Kidney capillary endothelial cell (primary cell): ENCODE measurements at regions not wholly inside any gene's neighbourhood (a gene's known extent, or its start where the extent isn't known, plus 50 kb on each side); places are given as distances from the start of the nearest gene placed in this dataset.
"Not testable (repeated sequence)": the region's sequence is repeated elsewhere in the genome, so short reads cannot be mapped to it uniquely, and the experiment has no call there.

Source experiments
- DNase-seq: peaks from one replicate; pipeline ENCODE4 v3.0.0-alpha.2; 2018; ENCODE audit warnings: low spot score

DNA sequence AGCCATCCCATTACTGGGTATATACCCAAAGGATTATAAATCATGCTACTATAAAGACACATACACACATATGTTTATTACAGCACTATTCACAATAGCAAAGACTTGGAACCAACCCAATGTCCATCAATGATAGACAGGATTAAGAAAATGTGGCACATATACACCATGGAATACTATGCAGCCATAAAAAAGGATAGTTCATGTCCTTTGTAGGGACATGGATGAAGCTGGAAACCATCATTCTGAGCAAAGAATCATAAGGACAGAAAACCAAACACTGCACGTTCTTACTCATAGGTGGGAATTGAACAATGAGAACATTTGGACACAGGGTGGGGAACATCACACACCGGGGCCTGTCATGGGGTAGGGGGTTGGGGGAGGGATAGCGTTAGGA is 60.3 kb upstream of the NMU start:
- DNase-seq: not testable (repeated sequence)

DNA sequence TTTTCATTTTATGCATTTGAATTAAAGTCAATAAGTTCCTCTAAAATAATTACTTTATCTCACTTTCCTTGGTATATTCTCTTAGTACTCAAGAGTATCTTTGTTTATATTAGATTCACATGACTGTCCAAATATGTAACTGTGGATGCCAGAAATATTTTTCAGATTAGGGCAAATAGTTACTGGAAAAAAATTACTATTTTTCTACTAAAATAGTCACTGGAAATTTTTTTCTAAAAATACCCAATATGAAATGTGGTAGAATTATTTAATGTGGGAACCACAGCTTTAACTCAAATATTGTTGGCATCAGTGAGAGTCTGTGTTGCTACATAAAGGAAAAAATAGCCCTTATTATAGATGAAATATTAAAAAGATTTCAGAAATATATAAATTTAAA is 70.4 kb upstream of the NMU start:
- DNase-seq: no peak

DNA sequence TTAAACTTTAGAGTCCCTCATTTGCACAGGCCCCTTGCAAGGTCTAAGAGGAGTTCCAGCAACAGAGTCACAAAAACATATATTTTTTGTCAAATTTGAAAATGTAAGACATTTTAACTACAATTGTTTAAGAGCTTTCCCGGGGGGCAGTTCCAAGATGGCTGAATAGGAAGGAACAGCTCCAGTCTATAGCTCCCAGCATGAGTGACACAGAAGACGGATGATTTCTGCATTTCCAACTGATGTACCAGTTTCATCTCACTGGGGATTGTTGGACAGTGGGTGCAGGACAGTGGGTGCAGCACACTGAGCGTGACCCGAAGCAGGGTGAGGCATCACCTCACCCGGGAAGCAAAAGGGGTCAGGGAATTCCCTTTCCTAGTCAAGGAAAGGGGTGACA is 71.4 kb upstream of the NMU start:
- no peak for DNase-seq

DNA sequence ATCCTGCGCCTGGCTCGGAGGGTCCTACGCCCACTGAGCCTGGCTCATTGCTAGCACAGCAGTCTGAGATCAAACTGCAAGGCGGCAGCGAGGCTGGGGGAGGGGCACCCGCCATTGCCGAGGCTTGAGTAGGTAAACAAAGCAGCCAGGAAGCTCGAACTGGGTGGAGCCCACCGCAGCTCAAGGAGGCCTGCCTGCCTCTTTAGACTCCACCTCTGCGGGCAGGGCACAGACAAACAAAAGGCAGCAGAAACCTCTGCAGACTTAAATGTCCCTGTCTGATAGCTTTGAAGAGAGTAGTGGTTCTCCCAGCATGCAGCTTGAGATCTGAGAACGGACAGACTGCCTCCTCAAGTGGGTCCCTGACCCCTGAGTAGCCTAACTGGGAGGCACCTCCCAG is 71.9 kb upstream of the NMU start:
- not testable (repeated sequence) for DNase-seq

- not testable (repeated sequence) for DNase-seq
Observed at GRCh38 chr4:55712835-55713234, 76.7 kb upstream of the NMU start.

GRCh38 chr4:55721651-55722050 is 85.6 kb upstream of the NMU start:
- DNase-seq: no peak

GRCh38 chr4:55722132-55722531 is 86.0 kb upstream of the NMU start:
- no peak for DNase-seq

GRCh38 chr4:55723403-55723802 is 87.3 kb upstream of the NMU start:
- DNase-seq: no peak

DNA sequence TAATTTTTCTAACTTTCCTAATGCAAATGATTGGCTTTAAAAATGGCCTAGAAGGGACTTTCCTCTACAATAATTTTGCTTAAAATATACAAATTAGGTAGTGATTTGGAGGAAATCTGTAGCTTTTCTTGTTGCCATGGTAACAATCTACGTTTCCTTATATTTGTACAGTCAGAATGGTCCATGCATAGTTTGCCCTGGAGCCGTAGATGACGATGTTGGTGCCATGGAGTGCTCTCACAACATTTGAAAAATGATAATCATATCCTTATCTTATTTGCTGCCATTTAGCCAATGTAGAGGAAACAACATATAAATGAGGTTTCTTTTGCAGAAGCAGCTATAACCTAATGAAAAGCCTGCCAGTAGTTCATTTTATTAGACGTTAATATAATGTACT is 89.0 kb upstream of the NMU start:
- no peak for DNase-seq

DNA sequence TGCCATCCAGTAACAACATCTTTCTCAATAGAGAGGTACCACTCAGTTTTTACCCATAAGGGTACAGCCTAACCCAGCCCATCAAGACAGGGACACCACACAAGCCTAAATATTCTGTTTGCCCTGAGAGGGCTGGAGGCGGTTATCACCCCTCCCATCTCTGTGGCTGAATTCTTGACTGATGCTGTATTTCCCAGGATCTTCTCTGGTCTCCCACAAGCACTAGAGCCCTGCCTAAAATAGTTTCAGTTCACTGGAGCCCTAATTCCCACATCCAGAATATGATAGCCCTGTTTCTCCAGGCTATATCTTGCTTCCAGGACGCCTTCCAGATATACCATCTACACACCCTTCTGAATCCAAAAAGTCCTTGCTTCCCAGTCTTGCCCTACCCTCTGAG is 91.6 kb upstream of the NMU start:
- no peak for DNase-seq

DNA sequence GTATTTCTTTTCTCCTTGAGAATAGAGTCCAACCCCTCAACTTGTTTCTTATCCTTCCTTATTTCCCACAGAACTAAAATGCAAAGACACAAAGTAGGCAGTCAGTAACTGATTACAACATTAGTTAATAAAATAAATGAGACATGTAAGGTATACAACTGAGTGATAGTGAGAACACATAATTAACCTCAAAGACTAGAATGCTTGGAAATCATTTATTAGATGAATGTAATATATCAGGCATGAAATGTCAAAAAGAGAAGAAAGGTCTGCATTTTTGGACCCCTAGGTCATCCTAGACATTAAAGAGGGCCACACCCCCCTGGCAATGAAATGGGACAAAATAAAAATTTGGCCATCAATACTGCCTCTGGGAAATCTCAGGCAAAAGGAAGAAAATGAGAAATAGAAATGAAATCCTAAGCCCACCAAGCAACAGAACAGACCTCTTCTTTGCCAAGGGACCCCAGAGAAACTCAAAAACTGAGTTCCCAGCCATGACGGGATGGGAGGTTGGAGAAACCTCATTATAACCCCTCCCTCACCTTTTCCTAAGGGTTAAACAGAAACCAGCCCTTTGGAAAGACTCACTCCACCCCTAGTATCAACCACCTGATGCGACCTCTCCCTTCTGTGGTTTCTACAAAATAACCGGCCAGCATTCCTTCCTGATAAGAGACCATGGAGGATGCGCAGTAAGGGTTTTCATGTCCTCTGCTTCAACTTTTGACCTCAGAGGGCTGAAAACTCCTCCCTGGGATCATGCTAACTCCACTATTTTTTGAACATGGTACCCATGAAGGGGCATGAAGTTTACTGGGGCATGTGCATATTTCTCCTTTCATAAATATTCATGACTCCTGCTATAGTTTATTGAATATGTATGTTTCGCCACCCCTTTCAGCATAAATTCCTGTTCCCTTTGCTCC is 90.0 kb upstream of the EXOC1L start:
- no peak for DNase-seq

- no peak for DNase-seq
Observed at GRCh38 chr4:55730280-55730931, 89.2 kb upstream of the EXOC1L start.

GRCh38 chr4:55731959-55732358 is 87.6 kb upstream of the EXOC1L start:
- DNase-seq: no peak

DNA sequence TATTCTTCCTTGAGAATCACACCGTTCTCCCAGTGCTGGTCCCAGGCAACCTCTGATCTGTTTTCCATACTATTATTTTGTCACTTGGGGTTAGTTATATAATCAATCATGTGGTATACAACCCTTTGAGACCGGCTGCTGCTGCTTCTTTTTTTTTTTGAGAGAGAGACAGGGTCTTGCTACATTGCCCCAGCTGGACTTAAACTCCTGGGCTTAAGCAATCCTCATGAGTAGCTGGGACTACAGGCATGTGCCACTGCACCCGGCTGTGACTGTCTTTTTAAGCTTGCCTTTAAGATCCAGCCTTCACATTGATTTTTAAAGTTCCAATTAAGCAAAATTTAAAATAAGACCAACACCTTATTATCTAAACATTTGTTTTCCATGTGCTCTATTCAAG is 86.7 kb upstream of the EXOC1L start:
- DNase-seq: no peak

- DNase-seq: peak; percentile 23
Observed at GRCh38 chr4:55733932-55734331, 85.7 kb upstream of the EXOC1L start.

DNA sequence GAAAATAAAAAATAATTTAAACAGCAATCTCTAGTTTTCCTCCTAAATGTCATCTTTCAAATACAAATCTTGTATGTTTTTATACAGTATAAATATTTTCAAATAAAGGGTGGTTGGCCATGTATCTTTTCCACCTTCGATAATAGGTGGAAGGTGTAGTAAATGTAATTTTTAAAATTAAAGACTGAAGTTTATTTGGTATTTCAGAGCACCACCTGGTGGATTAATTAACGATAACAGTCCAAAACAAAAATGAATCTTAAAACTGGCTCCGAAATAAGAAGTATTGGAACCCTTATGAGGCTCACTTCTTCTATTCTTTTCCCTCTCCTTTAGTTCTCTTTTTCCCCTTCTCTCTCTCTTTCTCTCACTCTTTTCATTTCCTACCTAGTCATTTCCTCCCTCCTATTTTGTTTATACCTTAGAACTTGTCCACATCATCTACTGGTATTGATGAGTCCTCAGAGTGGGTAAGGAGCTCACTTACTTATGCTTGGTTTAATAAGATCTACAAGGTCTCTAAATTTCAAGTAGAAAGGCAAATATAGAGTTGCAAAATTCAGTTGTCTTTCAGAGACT is 82.9 kb upstream of the EXOC1L start:
- DNase-seq: no peak

- no peak for DNase-seq
Observed at GRCh38 chr4:55742655-55743202, 76.9 kb upstream of the EXOC1L start.

DNA sequence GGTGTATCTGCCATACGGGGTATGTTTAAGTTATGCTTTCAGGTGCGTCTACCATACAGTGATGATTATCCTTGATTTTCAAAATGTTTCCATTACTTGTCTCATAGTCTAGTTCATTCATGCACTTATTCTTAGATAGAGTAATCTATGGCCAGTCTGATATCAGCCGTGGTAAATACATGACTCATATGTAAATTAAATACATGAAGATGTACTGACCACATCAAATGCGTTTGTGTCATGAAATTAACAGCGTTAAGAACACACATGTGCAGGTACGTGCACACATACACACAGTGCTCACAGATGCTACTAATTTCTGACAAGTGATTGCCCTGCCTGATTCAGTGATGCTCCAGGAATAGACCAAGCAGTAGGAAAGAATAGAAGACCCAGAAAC is 75.2 kb upstream of the EXOC1L start:
- no peak for DNase-seq

DNA sequence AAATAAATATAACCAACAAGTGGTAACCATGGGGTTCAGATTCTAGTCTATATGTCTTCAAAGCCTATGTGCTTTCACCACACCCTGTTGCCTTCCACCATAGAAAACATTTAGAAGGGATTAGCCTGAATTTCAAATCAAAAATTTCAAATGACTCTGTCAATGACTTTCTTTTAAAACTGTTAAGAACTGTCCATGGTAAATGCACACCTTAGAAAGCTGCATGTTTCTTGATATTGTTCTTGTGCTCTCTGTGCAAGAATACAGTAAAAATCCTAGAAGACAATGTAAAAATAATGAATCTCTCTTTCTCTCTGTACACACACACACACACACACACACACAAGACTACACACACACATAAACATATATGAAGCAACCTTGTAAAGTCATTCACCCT is 74.6 kb upstream of the EXOC1L start:
- DNase-seq: no peak

- DNase-seq: no peak
Observed at GRCh38 chr4:55747793-55748192, 71.8 kb upstream of the EXOC1L start.

DNA sequence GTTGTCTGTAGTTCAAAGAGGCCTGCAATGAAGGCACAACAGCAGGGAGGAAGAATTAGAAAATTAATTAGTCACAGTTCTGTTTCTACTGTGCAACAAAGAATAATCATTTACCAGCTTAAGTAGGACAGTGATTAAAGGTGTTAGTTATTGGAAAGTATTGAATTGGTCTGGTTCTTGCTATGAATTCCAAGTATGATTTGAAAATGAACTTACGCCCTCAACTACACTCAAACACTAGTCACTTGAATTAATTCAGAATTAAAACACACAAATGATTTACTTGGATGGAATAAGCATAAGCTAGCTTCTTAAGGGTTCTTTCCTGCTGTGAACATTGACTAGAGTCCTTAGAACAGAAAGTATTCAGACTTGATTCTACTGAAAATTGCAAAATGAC is 69.9 kb upstream of the EXOC1L start:
- DNase-seq: no peak

GRCh38 chr4:55752810-55753209 is 66.8 kb upstream of the EXOC1L start:
- no peak for DNase-seq

- no peak for DNase-seq
Observed at GRCh38 chr4:55753856-55754255, 65.7 kb upstream of the EXOC1L start.
